Uterus (tissue), 3 donors: ENCODE measurements at regions not wholly inside any gene's neighbourhood (a gene's known extent, or its start where the extent isn't known, plus 50 kb on each side); places are given as distances from the start of the nearest gene placed in this dataset.

Experiments used
- DNase-seq, 2 donors: peaks; one replicate each; pipeline ENCODE4 v3.0.0-alpha.2; 2019 to 2020
- H3K27ac ChIP-seq, 2 donors: fragments of 200-600 bp; sonication (generic); 1 replicate in 1 of 2; 2 replicates in 1 of 2; pipeline ENCODE4 v1.5.1; 2016 to 2018
- H3K27me3 ChIP-seq, 2 donors: fragments of 200-600 bp; sonication (generic); one replicate each; pipeline ENCODE4 v1.5.1; 2018 to 2019; ENCODE audit warnings: control low read depth in 1 of 2
- H3K36me3 ChIP-seq, 2 donors: fragments of 200-600 bp; sonication (generic); one replicate each; pipeline ENCODE4 v1.5.1; 2019; ENCODE audit warnings: control low read depth in 1 of 2
- H3K4me1 ChIP-seq, 2 donors: fragments of 200-600 bp; sonication (generic); one replicate each; pipeline ENCODE4 v1.5.1; 2018 to 2019; ENCODE audit warnings: control low read depth in 1 of 2
- H3K4me3 ChIP-seq, 2 donors: fragments of 200-600 bp; sonication (generic); 1 replicate in 1 of 2; 2 replicates in 1 of 2; pipeline ENCODE4 v1.5.1; 2018 to 2019; ENCODE audit warnings: mild to moderate bottlenecking in 1 of 2
- H3K9me3 ChIP-seq, 2 donors: fragments of 200-600 bp; sonication (generic); one replicate each; pipeline ENCODE4 v1.5.1; 2019; ENCODE audit warnings: control low read depth in 1 of 2
- CTCF ChIP-seq, 4 experiments: fragments of 200-600 bp in 2 of 4; fragments of 450-650 bp in 2 of 4; sonication (generic) in 2 of 4; IDR thresholded peaks; one replicate each; pipeline ENCODE4 v1.5.1; 2016 to 2019; ENCODE audit warnings: antibody characterized with exemption in 4 of 4, mild to moderate bottlenecking in 2 of 4, moderate library complexity in 1 of 4
- POLR2A ChIP-seq, 2 donors: fragments of 450-650 bp; IDR thresholded peaks; one replicate each; pipeline ENCODE4 v1.6.1; 2016; ENCODE audit warnings: antibody characterized with exemption in 2 of 2, mild to moderate bottlenecking in 1 of 2, moderate library complexity in 1 of 2
- intact Hi-C: fragments of 100-400 bp; cut with DNase I; formaldehyde crosslinking; loops from one replicate; pipeline ENCODE4 v1.15.1; 2023; ENCODE audit warnings: low total_unique reads
- donor health status: DM: yes; HTN: yes; CAD: no.

- intact Hi-C loops: no loop called here
- Histone ChIP-seq H3K27me3 (no peaks in the 10 kb centered on the region), H3K27ac (no peak overlapping the region), H3K4me1 (no peaks in the 10 kb centered on the region), H3K9me3 (no peaks in the 10 kb centered on the region), H3K36me3 (no peaks in the 10 kb centered on the region), H3K4me3 (no peak overlapping the region)
- DNase-seq: no peak
- TF ChIP-seq CTCF (IDR thresholded peaks at IDR 0.05) (no peak), POLR2A (IDR thresholded peaks at IDR 0.05) (no peak)
Observed at GRCh38 chr20:12014276-12014675, 96.6 kb downstream of the BTBD3 start.

GRCh38 chr20:12014736-12015135 is 97.0 kb downstream of the BTBD3 start:
- intact Hi-C loops: no loop called here
- H3K9me3 ChIP-seq: no peaks in the 10 kb centered on the region

GRCh38 chr20:12016291-12016690 is 98.6 kb downstream of the BTBD3 start:
- TF ChIP-seq CTCF (IDR thresholded peaks at IDR 0.05): no peak
- no peak for TF ChIP-seq POLR2A (IDR thresholded peaks at IDR 0.05)
- no peaks in the 10 kb centered on the region for H3K4me1 ChIP-seq
- intact Hi-C loops: no loop called here
- H3K4me3 ChIP-seq: no peak overlapping the region
- no peak for DNase-seq
- no peaks in the 10 kb centered on the region for H3K9me3 ChIP-seq
- H3K27me3 ChIP-seq: no peaks in the 10 kb centered on the region
- H3K27ac ChIP-seq: no peak overlapping the region
- no peaks in the 10 kb centered on the region for H3K36me3 ChIP-seq

More at GRCh38 chr20:12014736-12015135, 97.0 kb downstream of the BTBD3 start:
- H3K4me1 ChIP-seq: no peaks in the 10 kb centered on the region
- H3K27ac ChIP-seq: no peak overlapping the region
- no peak for DNase-seq
- no peaks in the 10 kb centered on the region for H3K27me3 ChIP-seq
- no peak overlapping the region for H3K4me3 ChIP-seq
- H3K36me3 ChIP-seq: no peaks in the 10 kb centered on the region
- TF ChIP-seq POLR2A (IDR thresholded peaks at IDR 0.05): no peak
- TF ChIP-seq CTCF (IDR thresholded peaks at IDR 0.05): no peak

GRCh38 chr20:12019715-12020114 is 102.0 kb downstream of the BTBD3 start:
- intact Hi-C loops: no loop called here
- no peak for TF ChIP-seq POLR2A (IDR thresholded peaks at IDR 0.05)
- no peak for TF ChIP-seq CTCF (IDR thresholded peaks at IDR 0.05)
- H3K4me1 ChIP-seq: no peaks in the 10 kb centered on the region

GRCh38 chr20:12020846-12021245 is 103.2 kb downstream of the BTBD3 start:
- no peaks in the 10 kb centered on the region for H3K36me3 ChIP-seq
- no peaks in the 10 kb centered on the region for H3K4me1 ChIP-seq
- TF ChIP-seq POLR2A (IDR thresholded peaks at IDR 0.05) (no peak), CTCF (IDR thresholded peaks at IDR 0.05) (no peak)
- intact Hi-C loops: no loop called here
- no peak overlapping the region for H3K27ac ChIP-seq
- no peaks in the 10 kb centered on the region for H3K27me3 ChIP-seq
- no peaks in the 10 kb centered on the region for H3K9me3 ChIP-seq
- DNase-seq: no peak
- no peak overlapping the region for H3K4me3 ChIP-seq

More at GRCh38 chr20:12019715-12020114, 102.0 kb downstream of the BTBD3 start:
- H3K36me3 ChIP-seq: no peaks in the 10 kb centered on the region
- no peaks in the 10 kb centered on the region for H3K27me3 ChIP-seq
- H3K27ac ChIP-seq: no peak overlapping the region
- no peak for DNase-seq
- no peak overlapping the region for H3K4me3 ChIP-seq
- no peaks in the 10 kb centered on the region for H3K9me3 ChIP-seq
